ENCODE measurements at regions not wholly inside any gene's neighbourhood (a gene's known extent, or its start where the extent isn't known, plus 50 kb on each side); places are given as distances from the start of the nearest gene placed in this dataset.

DNA sequence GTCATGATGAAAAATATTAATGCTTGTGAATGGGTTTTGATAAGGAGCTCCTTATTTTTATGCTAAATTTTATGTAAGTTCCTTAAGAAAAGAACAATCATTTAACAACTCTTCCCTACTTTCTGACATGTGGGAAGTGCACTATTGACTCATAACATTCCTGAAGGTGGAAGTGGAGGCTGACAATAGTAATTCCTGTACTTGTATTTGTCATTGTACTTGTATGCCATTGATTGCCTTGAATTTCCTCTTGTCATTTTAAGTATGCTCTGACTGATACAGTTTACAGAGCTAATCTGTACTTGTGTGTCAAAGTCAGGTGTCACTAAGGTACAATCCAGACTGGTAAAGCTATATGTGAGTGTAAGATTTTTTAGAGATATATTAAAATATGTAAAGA lies 440.0 kb downstream of the SLC16A7 start:
- peak; percentile 17 to 28 for DNase-seq (ENCODE audit: low read depth in 2 of 2)

DNA sequence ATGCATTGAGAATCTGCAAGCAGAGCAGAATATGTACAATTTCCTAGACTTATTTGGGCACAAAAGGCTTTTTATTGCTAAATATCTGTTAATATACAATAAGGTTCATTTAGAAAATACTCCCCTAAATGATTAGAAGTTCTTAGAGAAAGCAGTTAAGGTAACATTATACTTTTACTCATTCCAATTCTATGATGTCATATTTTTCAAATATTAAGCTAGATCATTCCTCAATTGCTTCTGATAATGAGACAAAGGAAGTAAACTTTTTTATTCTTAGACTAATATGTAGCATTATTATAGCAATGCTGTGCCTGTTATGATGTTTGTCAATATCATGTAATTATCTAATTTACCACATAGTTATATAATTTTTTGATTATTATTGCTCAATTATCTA lies 447.0 kb downstream of the SLC16A7 start:
- peak in 1 of 2 experiments; percentile 2 for DNase-seq (ENCODE audit: low read depth in 2 of 2)

DNA sequence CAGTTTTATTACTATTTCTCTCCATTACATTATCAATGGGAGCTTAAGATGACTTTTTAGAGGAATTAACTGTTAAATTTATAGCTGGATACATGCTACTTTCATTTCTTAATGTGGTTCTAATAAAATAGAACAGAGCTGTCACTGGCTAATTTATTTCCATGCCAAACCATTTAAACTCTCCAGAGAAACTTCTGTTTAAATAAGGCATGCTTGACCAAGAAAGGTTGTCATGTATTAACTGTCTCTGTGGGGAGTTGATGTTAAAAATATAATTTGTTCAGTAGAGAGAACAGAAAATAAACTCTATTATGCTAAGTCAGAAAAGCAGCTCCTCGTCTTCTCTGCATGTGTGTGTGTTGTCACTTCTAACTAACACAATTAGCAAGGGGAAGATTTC lies 447.4 kb downstream of the SLC16A7 start:
- peak; percentile 35 to 42 for DNase-seq (ENCODE audit: low read depth in 2 of 2)

DNA sequence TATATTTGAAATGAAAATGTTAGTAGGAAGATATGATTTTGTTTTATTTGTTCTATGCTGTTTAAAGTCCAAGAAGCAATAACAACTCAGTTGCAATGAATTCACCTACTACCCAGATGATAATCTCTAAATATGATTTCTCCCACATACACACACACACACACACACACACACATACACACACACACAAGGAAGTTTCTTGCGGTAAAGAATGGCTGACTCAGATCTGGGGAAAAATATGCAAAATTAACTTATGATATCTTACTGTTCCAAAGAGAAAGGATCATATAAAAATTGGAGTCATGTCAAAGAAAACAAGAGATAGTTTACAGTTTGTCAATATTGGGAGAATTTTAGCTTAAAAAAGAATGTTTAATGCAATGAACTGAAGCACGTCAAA lies 456.7 kb downstream of the SLC16A7 start:
- peak in 1 of 2 experiments; percentile 5 for DNase-seq (ENCODE audit: low read depth in 2 of 2)

DNA sequence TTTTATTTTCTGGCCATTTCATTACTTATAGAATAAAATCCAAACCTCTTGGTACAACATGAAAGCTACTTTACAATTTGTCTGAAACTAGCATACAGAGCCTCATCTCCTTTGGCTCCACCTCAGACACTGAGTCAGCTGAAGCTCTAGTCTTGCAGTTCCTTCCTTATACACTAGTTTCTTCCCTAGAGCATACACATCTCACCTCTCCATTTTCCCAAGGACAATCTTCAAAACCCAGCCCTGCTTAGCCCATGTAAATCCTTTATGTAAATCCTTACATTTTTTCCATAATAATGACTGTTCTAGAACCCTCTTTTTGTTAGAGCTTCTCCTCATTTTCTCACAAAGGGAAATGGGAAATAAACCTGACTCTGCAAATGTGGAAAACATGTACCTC lies 463.4 kb downstream of the SLC16A7 start:
- DNase-seq (ENCODE audit: low read depth in 2 of 2), result no peak

DNA sequence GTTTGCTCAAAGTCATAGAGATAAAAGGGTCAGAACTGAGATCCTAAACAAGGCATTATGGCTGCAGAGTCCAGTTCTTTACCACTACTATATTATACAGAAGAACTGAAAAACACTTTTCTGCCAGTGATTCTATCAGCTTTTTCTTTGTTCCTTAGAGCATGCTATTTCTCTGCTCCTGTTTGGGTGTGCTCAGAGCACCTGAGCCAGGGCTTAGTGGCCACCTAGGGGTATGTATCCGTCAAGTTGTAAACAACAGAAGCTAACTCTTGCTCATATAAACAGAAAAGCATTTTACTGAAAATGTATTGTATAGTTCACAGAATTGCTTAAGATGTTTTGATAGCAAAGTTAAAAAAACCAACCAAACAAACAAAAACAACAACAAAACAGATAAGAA lies 470.8 kb downstream of the SLC16A7 start:
- no peak for DNase-seq (ENCODE audit: low read depth in 2 of 2)

DNA sequence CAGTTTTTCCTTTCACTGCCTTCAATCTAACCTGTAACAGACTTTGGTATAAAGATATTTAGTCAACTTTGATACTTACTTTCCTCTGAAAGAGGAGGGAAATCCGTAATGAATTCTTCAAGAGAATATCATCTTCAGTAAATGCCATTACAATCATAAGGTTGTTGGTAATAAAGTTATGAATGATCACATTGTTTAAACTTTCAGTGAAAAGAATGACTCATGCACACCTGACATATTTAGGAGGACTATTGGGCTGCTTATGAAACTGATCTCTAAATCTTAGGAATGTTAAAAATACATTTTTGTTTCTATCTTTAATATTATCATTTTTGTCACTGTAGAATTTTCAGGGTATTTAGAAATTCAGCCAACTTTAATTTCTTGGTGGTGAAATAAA lies 474.7 kb downstream of the SLC16A7 start:
- DNase-seq (ENCODE audit: low read depth in 2 of 2), result no peak

DNA sequence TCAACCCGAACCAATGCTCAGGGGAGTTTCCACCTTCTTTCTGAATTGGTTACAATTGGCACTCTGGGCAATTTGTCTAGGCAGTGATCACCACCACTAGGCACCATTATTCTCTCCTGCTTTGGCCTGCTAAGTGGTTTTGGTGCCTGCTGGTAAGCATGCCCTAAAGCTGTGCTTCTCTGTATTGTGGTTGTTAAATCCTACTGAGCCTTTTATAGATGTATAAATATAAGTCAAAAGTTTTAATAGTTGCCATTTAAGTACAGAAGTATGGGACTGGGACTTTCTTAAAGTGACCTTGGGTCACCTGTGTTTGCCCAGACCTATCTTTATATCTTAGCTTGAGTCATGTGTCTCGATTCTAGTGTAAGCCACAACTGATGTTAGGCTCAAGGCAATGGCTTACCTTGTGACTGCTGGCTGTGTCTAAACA lies 475.9 kb downstream of the SLC16A7 start:
- no peak for DNase-seq (ENCODE audit: low read depth in 2 of 2)

DNA sequence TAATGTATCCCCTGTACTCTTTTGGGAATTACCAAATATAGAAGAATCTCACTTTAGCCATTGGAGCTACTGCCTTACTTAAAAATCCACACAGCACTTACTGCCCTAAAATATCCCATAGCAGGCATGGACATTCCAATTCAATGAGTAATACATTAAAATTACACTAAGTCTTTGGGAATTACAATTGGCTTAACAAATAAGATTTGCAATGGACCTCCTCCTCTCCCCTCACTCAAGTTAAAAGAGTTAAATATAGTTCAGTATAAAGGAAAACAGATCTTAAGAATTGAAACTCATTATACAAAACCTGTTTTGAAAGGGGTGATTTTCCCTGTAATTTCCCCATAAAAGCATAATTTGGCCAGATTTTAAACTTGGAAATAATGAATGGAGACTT lies 477.1 kb downstream of the SLC16A7 start:
- DNase-seq (ENCODE audit: low read depth in 2 of 2), result peak; percentile 79 to 82

DNA sequence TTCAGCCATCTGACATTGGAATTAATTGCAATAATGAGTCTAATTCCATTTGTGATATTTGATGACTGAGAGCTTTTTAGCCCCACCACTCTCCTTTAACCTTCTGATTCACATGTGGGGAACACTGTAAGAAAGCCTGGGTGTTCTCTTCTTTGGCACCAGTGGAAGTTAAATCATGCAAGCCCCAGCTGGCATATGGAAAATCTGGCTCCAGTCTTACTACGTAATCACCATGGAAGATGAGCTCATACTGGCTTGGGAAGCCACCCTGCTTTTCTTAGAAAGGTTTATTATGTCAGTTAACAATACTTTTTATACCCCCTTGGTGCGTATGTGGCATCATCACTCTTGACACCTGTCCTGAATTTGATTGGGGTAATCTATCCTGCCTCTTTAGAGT lies 479.3 kb downstream of the SLC16A7 start:
- no peak for DNase-seq (ENCODE audit: low read depth in 2 of 2)

DNA sequence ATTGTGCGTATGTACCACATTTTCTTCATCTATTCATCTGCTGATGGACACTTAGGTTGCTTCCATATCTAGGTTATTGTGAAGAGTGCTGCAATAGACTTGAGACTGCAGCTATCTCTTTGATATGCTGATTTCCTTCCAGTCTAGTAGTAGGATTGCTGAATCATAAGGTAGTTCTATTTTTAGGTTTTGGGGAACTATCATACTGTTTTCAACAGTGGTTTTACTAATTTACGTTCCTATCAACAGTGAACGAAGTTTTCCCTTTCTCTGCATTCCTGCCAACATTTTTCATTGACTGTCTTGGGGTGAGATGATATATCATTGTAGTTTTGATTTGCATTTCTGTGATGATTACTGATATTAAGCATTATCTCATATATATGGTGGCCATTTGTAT lies 482.2 kb downstream of the SLC16A7 start:
- peak; percentile 60 to 63 for DNase-seq (ENCODE audit: low read depth in 2 of 2)

DNA sequence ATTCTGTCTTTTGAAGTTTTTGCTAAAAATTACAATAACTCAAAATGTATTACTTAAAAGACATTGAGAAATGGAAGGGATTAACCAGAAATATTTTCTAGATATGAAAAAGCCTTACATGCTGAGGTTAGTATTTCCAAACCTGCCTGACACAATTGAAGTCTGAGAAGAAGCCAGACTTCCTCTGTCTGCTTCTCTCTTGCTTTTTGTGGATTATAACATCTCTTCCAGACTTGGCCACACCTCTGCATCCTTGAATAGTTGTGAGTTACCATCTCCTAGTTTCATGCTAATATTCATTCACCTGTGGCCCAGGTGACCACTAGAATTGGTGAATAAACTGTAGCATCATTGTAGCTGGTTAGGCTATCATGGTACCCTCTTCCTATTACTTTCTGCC lies 497.6 kb downstream of the SLC16A7 start:
- no peak for DNase-seq (ENCODE audit: low read depth in 2 of 2)

DNA sequence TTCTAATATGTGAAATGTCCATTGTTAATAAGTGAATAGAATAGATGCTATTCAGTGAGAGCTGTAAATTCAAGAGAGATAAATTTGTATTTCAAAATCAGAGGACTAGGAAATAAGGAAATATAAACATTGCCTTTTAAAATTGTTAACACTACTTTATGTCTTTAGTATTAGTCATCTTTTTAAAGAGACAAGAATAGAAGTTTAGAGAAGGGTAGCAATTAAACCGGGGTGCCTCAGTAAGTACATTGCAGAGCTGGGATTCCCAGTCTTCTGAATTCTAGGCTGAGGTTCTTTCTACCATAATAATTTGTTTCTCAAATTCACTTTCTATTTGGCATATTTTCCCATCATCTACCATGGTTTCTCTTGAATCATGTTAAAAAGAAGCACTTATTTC lies 498.6 kb downstream of the SLC16A7 start:
- DNase-seq (ENCODE audit: low read depth in 2 of 2), result no peak

DNA sequence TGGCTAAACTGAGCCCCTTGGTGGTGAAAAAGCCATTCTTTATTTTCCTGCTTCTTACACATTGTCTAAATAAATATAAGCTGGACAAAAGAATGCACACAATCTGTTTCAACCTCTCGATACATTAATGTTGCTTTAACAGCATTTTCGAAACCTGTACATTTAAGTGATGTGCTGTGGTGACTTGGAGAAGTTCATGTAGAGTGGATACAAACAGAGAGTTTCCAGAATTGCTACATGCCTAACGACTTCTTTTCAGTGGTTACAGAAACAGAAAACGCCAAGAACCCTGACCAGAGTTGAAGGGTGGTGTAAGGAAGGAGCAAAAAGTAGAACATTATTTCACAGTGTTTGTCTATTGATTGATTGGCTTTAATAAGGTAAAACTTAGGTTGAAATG lies 500.9 kb downstream of the SLC16A7 start:
- DNase-seq (ENCODE audit: low read depth in 2 of 2), result no peak

DNA sequence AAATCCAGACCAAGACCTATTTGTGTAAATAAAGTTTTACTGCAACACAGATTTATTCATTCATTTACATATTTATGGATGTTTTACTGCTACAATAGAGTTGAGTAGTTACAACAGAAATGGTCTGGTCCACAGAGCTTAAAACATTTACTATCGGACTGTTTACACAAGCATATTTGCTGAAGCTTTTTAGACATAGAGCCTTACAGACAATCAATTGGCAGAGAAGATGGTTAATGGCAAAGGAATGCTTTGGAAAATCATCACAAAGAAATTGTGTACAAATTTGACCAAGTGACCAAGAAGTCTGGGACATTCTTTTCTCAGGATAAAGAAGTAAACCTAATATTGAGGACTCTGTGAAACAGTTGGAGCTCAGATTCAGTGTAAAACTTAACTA lies 504.3 kb downstream of the SLC16A7 start:
- DNase-seq (ENCODE audit: low read depth in 2 of 2), result no peak

DNA sequence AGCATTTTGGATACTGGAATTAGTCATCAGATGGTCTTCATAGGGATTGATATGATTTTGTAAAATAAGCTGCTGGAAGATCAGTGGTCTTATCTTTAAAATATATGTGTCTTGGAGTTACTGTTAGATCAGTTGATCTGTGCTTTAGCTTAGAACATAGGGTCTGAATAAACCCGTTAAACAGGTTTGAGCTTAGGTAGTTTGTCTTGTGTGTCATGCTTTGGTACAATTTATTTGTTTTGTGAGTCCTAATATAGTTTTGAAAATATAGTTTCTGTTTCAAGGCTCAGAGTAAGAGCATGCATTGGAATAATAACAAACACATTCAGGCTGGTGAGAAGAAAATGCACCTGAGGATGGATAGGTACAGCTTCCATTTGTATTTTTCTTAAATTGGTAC lies 505.0 kb downstream of the SLC16A7 start:
- no peak for DNase-seq (ENCODE audit: low read depth in 2 of 2)

DNA sequence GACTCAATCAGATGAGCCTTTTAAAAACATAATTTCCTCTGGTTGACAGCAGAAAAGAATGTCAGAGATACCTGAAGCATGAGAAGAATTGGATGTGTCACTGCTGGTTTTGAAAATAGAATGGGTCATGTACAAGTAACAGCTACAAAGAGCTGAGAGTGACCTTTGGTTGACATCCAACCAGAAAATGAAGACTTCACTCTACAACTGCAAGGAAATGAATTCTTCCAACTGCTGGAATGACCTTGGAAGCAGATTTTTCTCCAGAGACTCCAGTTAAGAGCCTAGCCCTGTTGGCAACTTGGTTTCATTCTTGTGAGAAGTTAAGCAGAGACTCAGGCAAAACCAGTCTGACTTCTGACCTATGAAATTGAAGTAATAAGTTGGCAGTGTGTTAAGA lies 505.9 kb downstream of the SLC16A7 start:
- peak; percentile 26 to 42 for DNase-seq (ENCODE audit: low read depth in 2 of 2)

DNA sequence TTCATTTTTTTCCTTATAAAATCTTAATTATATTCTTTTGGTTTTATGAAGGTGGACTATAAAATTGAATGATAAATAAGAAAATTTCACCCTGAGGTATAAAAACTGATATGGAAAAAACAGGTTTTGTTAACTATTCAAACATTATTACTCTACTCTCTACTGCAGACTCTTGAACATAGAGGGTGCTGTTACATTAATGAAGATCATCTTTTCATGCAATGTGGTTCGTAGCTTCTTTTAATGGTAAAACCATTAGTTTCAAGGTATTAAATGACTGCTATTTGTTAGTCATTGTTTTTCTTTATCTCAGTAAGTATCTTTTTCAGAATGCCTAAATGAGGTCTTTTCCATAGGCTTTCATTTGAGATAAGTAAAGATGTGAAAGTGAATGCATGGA lies 510.4 kb downstream of the SLC16A7 start:
- no peak for DNase-seq (ENCODE audit: low read depth in 2 of 2)

DNA sequence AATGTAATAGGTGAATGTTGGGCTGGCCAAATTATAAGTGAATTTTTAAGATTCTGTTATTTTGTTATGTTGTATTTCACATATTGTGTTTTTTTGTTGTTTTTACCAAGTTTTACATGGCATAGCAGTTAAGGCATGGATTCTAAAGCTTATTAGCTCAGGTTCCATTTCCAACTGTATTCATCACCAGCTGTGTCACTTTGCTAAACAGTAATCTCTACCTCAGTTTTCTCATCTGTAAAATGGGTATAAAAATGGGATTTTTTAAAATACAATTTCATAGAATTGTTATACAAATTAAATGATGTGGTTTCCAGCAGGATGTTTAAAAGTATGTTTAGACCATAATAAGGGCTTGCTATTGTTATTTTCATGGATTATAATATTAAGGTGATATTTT lies 512.2 kb downstream of the SLC16A7 start:
- no peak for DNase-seq (ENCODE audit: low read depth in 2 of 2)

DNA sequence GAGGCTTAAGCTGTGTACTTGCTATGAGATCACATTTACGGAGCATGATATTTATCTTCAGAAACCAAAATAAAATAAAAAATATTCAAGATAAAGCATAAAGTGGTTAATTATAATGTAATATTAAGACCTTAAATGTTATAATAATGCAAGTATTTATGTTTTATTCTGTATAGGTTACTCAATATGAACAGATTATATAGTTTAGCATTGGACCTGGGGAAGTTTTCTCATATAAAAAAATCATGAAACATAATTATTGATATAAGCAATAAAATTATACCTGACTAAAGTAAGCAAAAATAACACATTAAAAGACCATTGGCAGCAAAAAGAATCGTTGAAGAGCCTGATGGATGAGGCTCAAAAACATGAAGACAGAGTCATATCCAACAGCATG lies 516.2 kb downstream of the SLC16A7 start:
- DNase-seq (ENCODE audit: low read depth in 2 of 2), result no peak

DNA sequence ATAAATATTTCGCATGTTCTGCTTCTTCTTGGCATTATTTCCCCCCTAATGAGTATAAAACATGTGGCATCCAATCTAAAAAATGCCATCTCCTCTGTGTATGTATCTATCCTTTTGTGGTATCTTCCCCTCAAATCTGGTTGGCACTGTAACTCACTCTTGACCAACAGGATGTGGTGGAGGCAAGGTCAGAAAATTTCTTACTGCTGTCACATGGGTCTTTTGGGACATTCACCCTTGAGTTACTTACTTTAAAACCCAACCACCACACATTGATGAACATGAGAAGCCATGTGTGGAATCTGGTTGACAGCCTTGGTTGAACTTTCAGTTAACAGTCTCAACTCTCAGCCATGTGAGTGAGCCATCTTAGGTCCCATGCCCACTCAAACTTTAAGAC lies 516.9 kb downstream of the SLC16A7 start:
- DNase-seq (ENCODE audit: low read depth in 2 of 2), result no peak

DNA sequence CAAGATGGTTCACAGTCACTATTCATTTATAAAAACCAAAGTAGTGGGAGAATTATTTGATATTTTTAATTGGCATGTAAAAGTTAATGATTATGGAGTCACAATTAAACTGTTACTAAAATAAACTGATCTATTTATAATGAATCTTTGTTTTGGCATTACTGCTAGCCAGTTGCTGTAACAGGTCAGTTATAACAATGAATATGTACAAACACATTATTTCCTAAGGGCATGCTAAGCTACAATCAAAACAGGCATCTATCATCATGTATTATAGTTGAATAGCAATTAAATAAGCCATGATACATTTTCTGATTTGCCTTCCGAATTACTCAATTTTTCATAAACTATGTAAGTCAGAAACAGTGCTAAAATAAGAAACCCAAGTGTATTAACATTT lies 518.3 kb downstream of the SLC16A7 start:
- DNase-seq (ENCODE audit: low read depth in 2 of 2), result no peak

DNA sequence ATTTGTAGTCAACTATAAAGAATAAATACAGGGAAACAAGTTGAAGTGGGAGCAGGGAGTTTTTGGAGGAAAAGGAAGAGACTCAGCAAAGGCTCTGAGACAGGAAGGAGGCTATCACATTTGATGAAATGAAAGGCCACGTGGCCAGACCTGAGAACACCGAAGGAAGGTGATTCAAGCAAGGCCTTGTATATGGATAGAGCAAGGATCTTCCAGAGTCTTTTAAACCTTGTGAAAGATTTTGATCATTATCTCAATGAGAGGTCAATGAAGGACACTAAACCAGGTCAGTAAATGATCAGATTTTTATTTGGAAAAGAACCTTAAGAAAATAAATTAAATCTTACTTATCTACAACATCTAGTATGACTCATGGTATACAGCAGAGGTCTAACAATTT lies 523.5 kb downstream of the SLC16A7 start:
- no peak for DNase-seq (ENCODE audit: low read depth in 2 of 2)

DNA sequence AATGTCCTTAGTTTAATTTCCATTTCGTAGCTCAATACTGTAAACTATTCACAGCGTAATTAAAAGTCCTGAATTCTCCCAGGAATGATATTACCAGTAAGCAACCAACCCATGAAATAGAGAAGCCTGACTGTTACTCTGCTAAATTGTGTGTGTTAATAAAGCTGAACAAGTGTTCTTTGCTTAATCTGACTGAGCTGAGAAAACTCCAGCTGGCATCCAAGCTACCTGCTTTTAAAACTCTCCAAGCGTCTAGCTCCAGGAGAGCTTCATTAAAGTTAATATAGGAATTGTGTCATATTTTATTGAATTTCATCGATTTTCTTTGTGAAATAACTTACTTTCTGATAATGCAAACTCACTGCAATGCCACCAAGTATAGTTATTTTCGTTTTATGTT lies 524.4 kb downstream of the SLC16A7 start:
- no peak for DNase-seq (ENCODE audit: low read depth in 2 of 2)

DNA sequence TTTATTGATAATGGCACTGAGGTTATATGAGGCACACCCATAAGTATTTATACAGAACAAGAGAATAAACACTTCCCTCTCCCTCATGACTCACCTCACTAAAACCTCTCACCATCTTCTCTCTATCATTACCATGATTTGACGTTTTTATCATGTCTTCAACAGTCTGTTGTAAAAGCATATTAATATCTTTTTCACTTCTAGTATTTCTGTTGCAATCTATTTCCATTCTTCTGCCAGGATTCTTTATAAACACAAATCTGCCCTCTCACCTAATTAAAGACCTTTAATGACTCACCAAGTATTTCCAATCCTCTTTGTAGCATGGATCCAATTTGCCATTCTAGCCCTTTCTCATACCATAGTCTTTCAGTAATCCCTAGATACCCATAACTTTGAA lies 527.7 kb downstream of the SLC16A7 start:
- DNase-seq (ENCODE audit: low read depth in 2 of 2), result peak; percentile 56 to 57

Measured in fibroblast of skin of left quadriceps (primary cell).